GM23248 (cell line): ENCODE measurements at regions not wholly inside any gene's neighbourhood (a gene's known extent, or its start where the extent isn't known, plus 50 kb on each side); places are given as distances from the start of the nearest gene placed in this dataset.

Source experiments
- DNase-seq: peaks from one replicate; pipeline ENCODE4 v3.0.0-alpha.2; 2015
- H2AFZ ChIP-seq: fragments of 200-600 bp; sonication (generic); 2 replicates; pipeline ENCODE4 v1.6.1; 2016; ENCODE audit warnings: antibody characterized with exemption
- H3F3A ChIP-seq: fragments of 200-600 bp; sonication (generic); 2 replicates; pipeline ENCODE4 v1.6.1; 2016; ENCODE audit warnings: mild to moderate bottlenecking, antibody characterized with exemption, mixed run types; ENCODE audit not compliant: insufficient read depth
- H3K27ac ChIP-seq: fragments of 200-600 bp; sonication (generic); 2 replicates; pipeline ENCODE4 v1.5.1; 2016; ENCODE audit warnings: mild to moderate bottlenecking
- H3K27me3 ChIP-seq: fragments of 200-600 bp; sonication (generic); replicated peaks from 2 replicates; pipeline ENCODE4 v1.6.1; 2016; ENCODE audit warnings: mild to moderate bottlenecking; ENCODE audit not compliant: insufficient read depth
- H3K36me3 ChIP-seq: fragments of 200-600 bp; sonication (generic); 2 replicates; pipeline ENCODE4 v1.6.1; 2016; ENCODE audit warnings: low read depth, mild to moderate bottlenecking
- H3K4me1 ChIP-seq: fragments of 200-600 bp; sonication (generic); 2 replicates; pipeline ENCODE4 v1.6.1; 2016; ENCODE audit warnings: mild to moderate bottlenecking; ENCODE audit not compliant: insufficient read depth
- H3K4me2 ChIP-seq: fragments of 200-600 bp; sonication (generic); one replicate; pipeline ENCODE4 v1.6.1; 2016; ENCODE audit warnings: mild to moderate bottlenecking; ENCODE audit not compliant: unreplicated experiment
- H3K4me3 ChIP-seq: fragments of 200-600 bp; sonication (generic); 2 replicates; pipeline ENCODE4 v1.5.1; 2016; ENCODE audit warnings: mild to moderate bottlenecking
- H3K79me2 ChIP-seq: fragments of 200-600 bp; sonication (generic); 2 replicates; pipeline ENCODE4 v1.6.1; 2016; ENCODE audit warnings: mild to moderate bottlenecking; ENCODE audit not compliant: insufficient read depth
- H3K9ac ChIP-seq: fragments of 200-600 bp; sonication (generic); 2 replicates; pipeline ENCODE4 v1.6.1; 2016; ENCODE audit warnings: mild to moderate bottlenecking
- H3K9me2 ChIP-seq: fragments of 200-600 bp; sonication (generic); 2 replicates; pipeline ENCODE4 v1.6.1; 2016; ENCODE audit warnings: mixed run types, mild to moderate bottlenecking, moderate library complexity; ENCODE audit not compliant: insufficient read depth
- H3K9me3 ChIP-seq: fragments of 200-600 bp; sonication (generic); one replicate; pipeline ENCODE4 v1.6.1; 2017; ENCODE audit warnings: low read depth
- H4K20me1 ChIP-seq: fragments of 200-600 bp; sonication (generic); 2 replicates; pipeline ENCODE4 v1.6.0; 2016; ENCODE audit not compliant: insufficient read depth
- EZH2 ChIP-seq: fragments of 200-600 bp; sonication (generic); IDR thresholded peaks from 2 replicates; pipeline ENCODE4 v1.6.1; 2018; ENCODE audit warnings: antibody characterized with exemption, mild to moderate bottlenecking; ENCODE audit not compliant: insufficient read depth, poor library complexity, severe bottlenecking
- EZH2phosphoT487 ChIP-seq: fragments of 200-600 bp; sonication (generic); IDR thresholded peaks from 2 replicates; pipeline ENCODE4 v1.6.1; 2018; ENCODE audit warnings: antibody characterized with exemption, moderate library complexity, mild to moderate bottlenecking, low read depth; ENCODE audit not compliant: insufficient read depth
- WGBS, 2 experiments: methylation state at CpG; one replicate each; pipeline ENCODE4 v1.1.6; 2015 to 2017; ENCODE audit warnings: low lambda C conversion rate in 2 of 2, low coverage in 1 of 2; ENCODE audit errors: missing lambda C conversion rate in 2 of 2; 5-methylcytosine and 5-hydroxymethylcytosine counted together
- in situ Hi-C: fragments of 300-500 bp; cut with MboI; formaldehyde crosslinking; loops from 2 replicates; pipeline ENCODE4 v1.15.0; 2020

GRCh38 chr6:106730264-106730663 is 100.9 kb downstream of the QRSL1 start:
- Histone ChIP-seq H3K9me3 (no peaks in the 10 kb centered on the region), H3K4me2 (no peak overlapping the region), H2AFZ (no peak overlapping the region), H3K4me3 (no peak overlapping the region), H4K20me1 (no peaks in the 10 kb centered on the region), H3K27me3 (peaks cover 17% of the 10 kb centered on the region; the same call in 1 of the 2 replicates), H3F3A (no peaks in the 10 kb centered on the region), H3K79me2 (no peaks in the 10 kb centered on the region), H3K9me2 (peaks cover 3% of the 10 kb centered on the region; the same call in 1 of the 2 replicates), H3K4me1 (no peaks in the 10 kb centered on the region), H3K9ac (no peak overlapping the region), H3K36me3 (no peaks in the 10 kb centered on the region), H3K27ac (no peak overlapping the region)
- TF ChIP-seq EZH2 (no peak), EZH2phosphoT487 (no peak)
- in situ Hi-C loops: no loop called here
- DNase-seq: no peak
- WGBS, 2 experiments: 58 to 89% methylated on average over 1 of the region's 1 CpG

- in situ Hi-C loops: no loop called here
- TF ChIP-seq EZH2: no peak
- TF ChIP-seq EZH2phosphoT487: no peak
- Histone ChIP-seq H3K4me3 (no peak overlapping the region), H3K9ac (no peak overlapping the region), H2AFZ (no peak overlapping the region), H3F3A (no peaks in the 10 kb centered on the region), H3K27me3 (peaks cover 17% of the 10 kb centered on the region; the same call in 1 of the 2 replicates), H4K20me1 (no peaks in the 10 kb centered on the region), H3K79me2 (no peaks in the 10 kb centered on the region), H3K27ac (no peak overlapping the region), H3K4me1 (no peaks in the 10 kb centered on the region), H3K9me2 (peaks cover 3% of the 10 kb centered on the region; the same call in 1 of the 2 replicates), H3K9me3 (no peaks in the 10 kb centered on the region), H3K4me2 (no peak overlapping the region), H3K36me3 (no peaks in the 10 kb centered on the region)
- WGBS, 2 experiments: 41 to 49% methylated on average over 4 of the region's 4 CpGs
- DNase-seq: no peak
Measured at GRCh38 chr6:106729841-106730240, 100.5 kb downstream of the QRSL1 start.

GRCh38 chr6:106728296-106728870 is 99.0 kb downstream of the QRSL1 start:
- 44 to 46% methylated on average over 5 of the region's 5 CpGs for WGBS, 2 experiments

GRCh38 chr6:106727480-106728149 is 98.2 kb downstream of the QRSL1 start:
- no peak overlapping the region for H3K4me2 ChIP-seq
- peaks cover 9% of the 10 kb centered on the region; the same call in 1 of the 2 replicates for H3K27me3 ChIP-seq
- no peaks in the 10 kb centered on the region for H3K36me3 ChIP-seq
- DNase-seq: peak; percentile 13
- H3F3A ChIP-seq: no peaks in the 10 kb centered on the region
- H3K9me2 ChIP-seq: peaks cover 3% of the 10 kb centered on the region; the same call in 1 of the 2 replicates
- H4K20me1 ChIP-seq: no peaks in the 10 kb centered on the region
- H3K27ac ChIP-seq: no peak overlapping the region
- WGBS, 2 experiments: 70 to 71% methylated on average over 3 of the region's 3 CpGs
- no peaks in the 10 kb centered on the region for H3K9me3 ChIP-seq
- H2AFZ ChIP-seq: no peak overlapping the region
- no peaks in the 10 kb centered on the region for H3K4me1 ChIP-seq
- no peak overlapping the region for H3K9ac ChIP-seq
- H3K4me3 ChIP-seq: no peak overlapping the region
- H3K79me2 ChIP-seq: no peaks in the 10 kb centered on the region
- in situ Hi-C loops: no loop called here
- no peak for TF ChIP-seq EZH2
- TF ChIP-seq EZH2phosphoT487: no peak

More at GRCh38 chr6:106728296-106728870, 99.0 kb downstream of the QRSL1 start:
- peaks cover 3% of the 10 kb centered on the region; the same call in 1 of the 2 replicates for H3K9me2 ChIP-seq
- no peak overlapping the region for H3K9ac ChIP-seq
- DNase-seq: no peak
- no peaks in the 10 kb centered on the region for H3K4me1 ChIP-seq
- H3K79me2 ChIP-seq: no peaks in the 10 kb centered on the region
- no peaks in the 10 kb centered on the region for H3K36me3 ChIP-seq
- TF ChIP-seq EZH2: no peak
- no peak for TF ChIP-seq EZH2phosphoT487
- H2AFZ ChIP-seq: no peak overlapping the region
- in situ Hi-C loops: no loop called here
- peaks cover 12% of the 10 kb centered on the region; the same call in 1 of the 2 replicates for H3K27me3 ChIP-seq
- no peak overlapping the region for H3K4me3 ChIP-seq
- no peaks in the 10 kb centered on the region for H3F3A ChIP-seq
- H4K20me1 ChIP-seq: no peaks in the 10 kb centered on the region
- H3K27ac ChIP-seq: no peak overlapping the region
- no peak overlapping the region for H3K4me2 ChIP-seq
- no peaks in the 10 kb centered on the region for H3K9me3 ChIP-seq
